ENCODE measurements at regions not wholly inside any gene's neighbourhood (a gene's known extent, or its start where the extent isn't known, plus 50 kb on each side); places are given as distances from the start of the nearest gene placed in this dataset.

DNA sequence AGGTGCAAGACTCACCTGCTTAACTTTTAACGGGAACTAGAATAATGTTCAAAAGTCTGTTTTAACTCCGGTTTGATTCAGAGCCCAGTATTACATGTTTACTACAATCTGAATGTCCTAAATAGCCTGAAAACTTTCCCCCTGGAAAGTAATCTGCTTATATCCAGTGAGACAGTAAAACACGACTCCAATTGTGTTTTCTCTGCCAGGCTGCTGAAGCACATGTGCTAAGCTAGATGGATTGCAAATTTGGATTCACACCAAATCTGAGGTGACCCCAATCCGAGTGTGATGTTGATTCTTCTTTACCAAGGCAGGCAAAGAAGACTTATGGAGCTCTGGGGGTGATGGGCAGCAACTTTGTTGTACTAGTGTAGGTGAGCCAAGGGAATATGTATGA lies 158.7 kb upstream of the PDGFD start:
- Mint-ChIP-seq H3K4me1 (no peaks in the 10 kb centered on the region), H3K4me3 (no peak overlapping the region), H3K36me3 (ENCODE audit: low read depth) (no peaks in the 10 kb centered on the region), H3K9me3 (peaks cover 7% of the 10 kb centered on the region), H3K27me3 (ENCODE audit: low read depth) (no peaks in the 10 kb centered on the region), H3K27ac (ENCODE audit: unreplicated experiment) (no peak overlapping the region)
- no peak for DNase-seq (ENCODE audit: low read depth, low spot score)
- TF ChIP-seq, protein P1, sequence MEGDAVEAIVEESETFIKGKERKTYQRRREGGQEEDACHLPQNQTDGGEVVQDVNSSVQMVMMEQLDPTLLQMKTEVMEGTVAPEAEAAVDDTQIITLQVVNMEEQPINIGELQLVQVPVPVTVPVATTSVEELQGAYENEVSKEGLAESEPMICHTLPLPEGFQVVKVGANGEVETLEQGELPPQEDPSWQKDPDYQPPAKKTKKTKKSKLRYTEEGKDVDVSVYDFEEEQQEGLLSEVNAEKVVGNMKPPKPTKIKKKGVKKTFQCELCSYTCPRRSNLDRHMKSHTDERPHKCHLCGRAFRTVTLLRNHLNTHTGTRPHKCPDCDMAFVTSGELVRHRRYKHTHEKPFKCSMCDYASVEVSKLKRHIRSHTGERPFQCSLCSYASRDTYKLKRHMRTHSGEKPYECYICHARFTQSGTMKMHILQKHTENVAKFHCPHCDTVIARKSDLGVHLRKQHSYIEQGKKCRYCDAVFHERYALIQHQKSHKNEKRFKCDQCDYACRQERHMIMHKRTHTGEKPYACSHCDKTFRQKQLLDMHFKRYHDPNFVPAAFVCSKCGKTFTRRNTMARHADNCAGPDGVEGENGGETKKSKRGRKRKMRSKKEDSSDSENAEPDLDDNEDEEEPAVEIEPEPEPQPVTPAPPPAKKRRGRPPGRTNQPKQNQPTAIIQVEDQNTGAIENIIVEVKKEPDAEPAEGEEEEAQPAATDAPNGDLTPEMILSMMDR (conservative IDR thresholded peaks at IDR 0.05): no peak

DNA sequence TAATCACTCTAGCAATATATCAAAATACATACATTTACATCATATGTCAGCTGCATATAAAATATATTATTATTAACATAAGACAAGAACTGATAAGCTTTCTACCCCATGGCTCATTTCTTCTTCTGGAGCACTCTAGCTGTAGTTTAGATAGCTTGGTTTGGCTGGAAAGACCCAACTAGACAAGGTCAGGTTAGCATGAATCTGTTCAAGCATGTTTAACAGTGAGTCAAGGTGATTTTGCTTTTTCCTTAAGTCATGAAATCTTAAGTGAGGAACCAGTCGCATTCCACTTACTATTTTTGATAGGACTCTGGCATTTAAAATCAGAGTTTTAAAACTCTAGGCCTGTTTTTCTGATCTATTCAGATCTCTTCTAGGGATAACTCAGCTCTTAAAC lies 157.0 kb upstream of the PDGFD start:
- H3K36me3 Mint-ChIP-seq (ENCODE audit: low read depth): no peaks in the 10 kb centered on the region
- DNase-seq (ENCODE audit: low read depth, low spot score): no peak
- H3K27ac Mint-ChIP-seq (ENCODE audit: unreplicated experiment): no peak overlapping the region
- H3K4me1 Mint-ChIP-seq: no peaks in the 10 kb centered on the region
- H3K9me3 Mint-ChIP-seq: peaks cover 7% of the 10 kb centered on the region
- TF ChIP-seq, protein P1 (conservative IDR thresholded peaks at IDR 0.05): no peak
- no peak overlapping the region for H3K4me3 Mint-ChIP-seq
- H3K27me3 Mint-ChIP-seq (ENCODE audit: low read depth): no peaks in the 10 kb centered on the region

DNA sequence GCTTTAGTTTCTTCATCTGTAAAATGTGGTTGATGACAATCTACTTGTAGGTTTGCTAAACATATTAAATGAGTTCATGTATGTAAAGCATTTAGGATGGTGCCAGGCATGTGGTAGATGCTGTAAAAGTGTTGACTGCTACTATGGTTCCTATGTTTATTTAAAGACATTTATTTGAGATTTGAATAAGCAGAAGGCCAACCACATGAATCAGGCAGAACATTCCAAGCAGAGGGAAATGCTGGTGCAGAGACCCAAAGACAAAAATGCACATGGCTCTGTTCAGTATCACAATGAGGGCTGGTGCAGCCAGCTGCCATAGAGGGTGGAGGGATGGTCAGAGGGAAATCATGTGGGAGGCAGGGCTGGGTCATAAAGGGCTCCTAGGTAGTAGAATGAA lies 156.2 kb upstream of the PDGFD start:
- H3K9me3 Mint-ChIP-seq: peaks cover 7% of the 10 kb centered on the region
- no peak overlapping the region for H3K27ac Mint-ChIP-seq (ENCODE audit: unreplicated experiment)
- TF ChIP-seq, protein P1 (conservative IDR thresholded peaks at IDR 0.05): no peak
- H3K36me3 Mint-ChIP-seq (ENCODE audit: low read depth): no peaks in the 10 kb centered on the region
- DNase-seq (ENCODE audit: low read depth, low spot score): no peak
- no peaks in the 10 kb centered on the region for H3K27me3 Mint-ChIP-seq (ENCODE audit: low read depth)
- H3K4me3 Mint-ChIP-seq: no peak overlapping the region
- no peaks in the 10 kb centered on the region for H3K4me1 Mint-ChIP-seq

DNA sequence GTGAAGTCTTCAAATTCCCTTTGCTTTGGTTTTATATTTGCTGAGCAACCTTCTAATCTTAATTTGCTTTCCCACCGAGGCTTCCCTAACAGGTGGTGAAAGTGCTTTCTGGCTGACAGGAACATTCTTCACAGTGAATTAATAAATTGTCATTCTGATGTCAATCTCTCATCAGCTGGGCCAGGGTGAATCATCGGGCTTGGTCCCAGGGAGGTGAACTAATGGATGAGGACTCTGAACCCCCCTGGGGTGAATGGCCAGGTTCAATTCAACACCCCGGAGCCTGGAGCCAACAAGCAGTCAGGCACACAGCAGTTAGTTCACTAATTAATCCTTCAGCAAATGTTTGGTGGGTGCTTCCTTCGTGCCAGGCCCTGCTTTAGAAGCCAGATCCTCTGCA lies 155.4 kb upstream of the PDGFD start:
- TF ChIP-seq, protein P1 (conservative IDR thresholded peaks at IDR 0.05): no peak

DNA sequence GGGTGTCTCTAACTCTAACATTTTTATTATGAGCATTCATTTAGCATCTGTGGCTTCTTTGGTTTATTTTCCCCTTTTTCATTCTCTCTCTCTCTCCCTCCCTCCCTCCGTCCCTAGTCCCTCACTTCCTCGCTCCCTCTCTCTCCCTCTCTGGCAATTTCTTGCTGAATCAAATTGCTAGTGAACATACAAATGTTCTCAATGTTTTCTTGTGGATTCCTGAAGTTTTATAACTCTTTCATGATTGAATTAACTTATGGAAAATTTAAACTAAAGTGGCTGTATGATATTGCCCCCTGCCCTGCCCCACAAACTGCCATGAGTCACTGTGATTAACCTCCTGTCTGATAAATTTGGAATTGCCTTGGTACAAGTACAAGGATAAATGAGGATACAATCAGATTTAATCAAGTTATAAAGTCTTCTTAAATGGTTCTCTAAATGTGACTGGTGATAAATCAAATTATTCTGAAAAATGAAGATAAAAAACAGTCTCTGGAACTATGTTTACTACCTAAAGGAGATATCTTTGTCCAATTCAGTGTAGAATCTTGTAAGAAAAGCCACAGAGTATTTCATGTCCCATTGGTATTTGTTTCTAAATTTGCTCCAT lies 143.0 kb upstream of the PDGFD start:
- H3K4me1 Mint-ChIP-seq: peaks cover 7% of the 10 kb centered on the region

More for the DNA sequence above, 155.4 kb upstream of the PDGFD start:
- no peak for DNase-seq (ENCODE audit: low read depth, low spot score)
- no peak overlapping the region for H3K4me3 Mint-ChIP-seq
- no peaks in the 10 kb centered on the region for H3K36me3 Mint-ChIP-seq (ENCODE audit: low read depth)
- no peaks in the 10 kb centered on the region for H3K27me3 Mint-ChIP-seq (ENCODE audit: low read depth)
- H3K4me1 Mint-ChIP-seq: no peaks in the 10 kb centered on the region
- H3K9me3 Mint-ChIP-seq: peaks cover 4% of the 10 kb centered on the region
- H3K27ac Mint-ChIP-seq (ENCODE audit: unreplicated experiment): no peak overlapping the region

More for the DNA sequence above, 143.0 kb upstream of the PDGFD start:
- Mint-ChIP-seq H3K9me3 (peaks cover 8% of the 10 kb centered on the region), H3K27ac (ENCODE audit: unreplicated experiment) (no peak overlapping the region), H3K27me3 (ENCODE audit: low read depth) (no peaks in the 10 kb centered on the region), H3K4me3 (no peak overlapping the region), H3K36me3 (ENCODE audit: low read depth) (no peaks in the 10 kb centered on the region)
- TF ChIP-seq, protein P1 (conservative IDR thresholded peaks at IDR 0.05): no peak
- DNase-seq (ENCODE audit: low read depth, low spot score): no peak
